Choroid plexus epithelial cell (primary cell): ENCODE measurements at regions not wholly inside any gene's neighbourhood (a gene's known extent, or its start where the extent isn't known, plus 50 kb on each side); places are given as distances from the start of the nearest gene placed in this dataset.

Source experiments
- DNase-seq: peaks from one replicate; pipeline ENCODE4 v3.0.0-alpha.2; 2010; ENCODE audit warnings: low read depth
- H3K4me3 ChIP-seq: 2 replicates; pipeline ENCODE4 v1.5.1; 2011; ENCODE audit warnings: low read depth, mild to moderate bottlenecking, control low read depth, low read length, moderate library complexity
- CTCF ChIP-seq: conservative IDR thresholded peaks from 2 replicates; pipeline ENCODE4 v1.5.1; 2011; ENCODE audit warnings: low read depth, mild to moderate bottlenecking, control low read depth, inconsistent platforms, low read length, moderate library complexity

GRCh38 chr2:223418131-223418530 is 184.0 kb downstream of the SCG2 start:
- no peak for TF ChIP-seq CTCF
- DNase-seq: no peak
- H3K4me3 ChIP-seq: no peak overlapping the region

- TF ChIP-seq CTCF: no peak
- no peak for DNase-seq
- no peak overlapping the region for H3K4me3 ChIP-seq
These were observed 183.5 kb downstream of the SCG2 start for GRCh38 chr2:223418604-223419199.

- H3K4me3 ChIP-seq: no peak overlapping the region
- TF ChIP-seq CTCF: no peak
- no peak for DNase-seq
These were observed 182.1 kb downstream of the SCG2 start for GRCh38 chr2:223420048-223420447.

- H3K4me3 ChIP-seq: no peak overlapping the region
- no peak for DNase-seq
- TF ChIP-seq CTCF: no peak
These were observed 170.7 kb downstream of the SCG2 start for GRCh38 chr2:223431479-223431878.

- TF ChIP-seq CTCF: no peak
- no peak for DNase-seq
- H3K4me3 ChIP-seq: no peak overlapping the region
These were observed 168.7 kb downstream of the SCG2 start for GRCh38 chr2:223433461-223433860.

GRCh38 chr2:223437788-223438187 is 164.4 kb downstream of the SCG2 start:
- TF ChIP-seq CTCF: no peak
- no peak for DNase-seq
- H3K4me3 ChIP-seq: no peak overlapping the region

GRCh38 chr2:223439184-223439583 is 163.0 kb downstream of the SCG2 start:
- no peak for TF ChIP-seq CTCF
- no peak for DNase-seq
- H3K4me3 ChIP-seq: no peak overlapping the region
